GM18498 (cell line): ENCODE measurements at regions not wholly inside any gene's neighbourhood (a gene's known extent, or its start where the extent isn't known, plus 50 kb on each side); places are given as distances from the start of the nearest gene placed in this dataset.
"Not testable (repeated sequence)": the region's sequence is repeated elsewhere in the genome, so short reads cannot be mapped to it uniquely, and the experiment has no call there.

Source experiments
- ATAC-seq: cut with Tn5 transposase; IDR thresholded peaks from one replicate; pipeline ENCODE4 v1.9.1; 2021; ENCODE audit warnings: mild to moderate bottlenecking, moderate library complexity; ENCODE audit not compliant: unreplicated experiment

GRCh38 chr10:106107706-106108105 is 1056.8 kb downstream of the SORCS1 start:
- ATAC-seq, result no peak

GRCh38 chr10:106106114-106106513 is 1058.4 kb downstream of the SORCS1 start:
- no peak for ATAC-seq

GRCh38 chr10:106089855-106090254 is 1074.7 kb downstream of the SORCS1 start:
- ATAC-seq, result no peak

- ATAC-seq, result no peak
Measured at GRCh38 chr10:106086391-106086790, 1078.1 kb downstream of the SORCS1 start.

GRCh38 chr10:106083572-106083971 is 1080.9 kb downstream of the SORCS1 start:
- no peak for ATAC-seq

GRCh38 chr10:106082865-106083264 is 1081.6 kb downstream of the SORCS1 start:
- no peak for ATAC-seq

- ATAC-seq, result no peak
Measured at GRCh38 chr10:106078895-106079576, 1085.5 kb downstream of the SORCS1 start.

- ATAC-seq, result no peak
Measured at GRCh38 chr10:106076496-106076895, 1088.0 kb downstream of the SORCS1 start.

GRCh38 chr10:106053061-106053460 is 1111.4 kb downstream of the SORCS1 start:
- no peak for ATAC-seq

- ATAC-seq, result no peak
Measured at GRCh38 chr10:106044503-106044902, 1120.0 kb downstream of the SORCS1 start.

GRCh38 chr10:106043863-106044262 is 1120.6 kb downstream of the SORCS1 start:
- no peak for ATAC-seq

- ATAC-seq, result no peak
Measured at GRCh38 chr10:106038246-106038645, 1126.3 kb downstream of the SORCS1 start.

GRCh38 chr10:106033065-106033464 is 1131.4 kb downstream of the SORCS1 start:
- ATAC-seq, result no peak

GRCh38 chr10:106032450-106033002 is 1132.0 kb downstream of the SORCS1 start:
- ATAC-seq, result no peak

- ATAC-seq, result no peak
Measured at GRCh38 chr10:106027240-106027639, 1137.3 kb downstream of the SORCS1 start.

- no peak for ATAC-seq
Measured at GRCh38 chr10:106025208-106025811, 1139.2 kb downstream of the SORCS1 start.

GRCh38 chr10:106023329-106023728 is 1141.2 kb downstream of the SORCS1 start:
- ATAC-seq, result no peak

- not testable (repeated sequence) for ATAC-seq
Measured at GRCh38 chr10:106019559-106019958, 1144.9 kb downstream of the SORCS1 start.

GRCh38 chr10:106015369-106016199 is 1148.9 kb downstream of the SORCS1 start:
- ATAC-seq, result not testable (repeated sequence)

- no peak for ATAC-seq
Measured at GRCh38 chr10:106011250-106011649, 1153.3 kb downstream of the SORCS1 start.

- ATAC-seq, result no peak
Measured at GRCh38 chr10:106000721-106001120, 1163.8 kb downstream of the SORCS1 start.
